ENCODE measurements at regions not wholly inside any gene's neighbourhood (a gene's known extent, or its start where the extent isn't known, plus 50 kb on each side); places are given as distances from the start of the nearest gene placed in this dataset.

GRCh38 chr1:187961895-187962294 lies 1133.1 kb downstream of the PLA2G4A start:
- H3K9ac ChIP-seq (ENCODE audit: low read depth in 1 of 2, low read length in 2 of 2) = no peak overlapping the region
- H3K27ac ChIP-seq (ENCODE audit: low read depth in 1 of 2, low read length in 2 of 2) = no peak overlapping the region
- TF ChIP-seq CTCF (IDR thresholded peaks at IDR 0.05; ENCODE audit: low read depth, low read length, missing input control) = no peak
- no peak for TF ChIP-seq FOXA1 (IDR thresholded peaks at IDR 0.05)
- TF ChIP-seq MAX (IDR thresholded peaks at IDR 0.05) = no peak
- TF ChIP-seq REST (IDR thresholded peaks at IDR 0.05) = no peak
- TF ChIP-seq HNF4A (conservative IDR thresholded peaks at IDR 0.05) = no peak
- TF ChIP-seq JUND (IDR thresholded peaks at IDR 0.05) = no peak
- no peak for TF ChIP-seq NR2F2 (IDR thresholded peaks at IDR 0.05)
- no peak for TF ChIP-seq ATF3 (IDR thresholded peaks at IDR 0.05)
- TF ChIP-seq SP1 (IDR thresholded peaks at IDR 0.05) = no peak
- H3K4me3 ChIP-seq (ENCODE audit: low read depth in 1 of 3, low read length in 3 of 3) = no peak overlapping the region
- peaks cover 0 to 4% (median 1%) of the 10 kb centered on the region in 4 donors for H3K4me1 ChIP-seq (ENCODE audit: control insufficient read depth in 4 of 4, insufficient read depth in 4 of 4, low read length in 3 of 4)
- H3K9me3 ChIP-seq (ENCODE audit: control insufficient read depth in 4 of 4, low read length in 3 of 4) = no peaks in the 10 kb centered on the region
- no peaks in the 10 kb centered on the region for H3K27me3 ChIP-seq (ENCODE audit: control insufficient read depth in 4 of 4, insufficient read depth in 4 of 4, low read length in 3 of 4)
- no peak for DNase-seq (ENCODE audit: low spot score)
- H3K36me3 ChIP-seq (ENCODE audit: control insufficient read depth in 4 of 4, insufficient read depth in 3 of 4, low read depth in 1 of 4, low read length in 3 of 4) = no peaks in the 10 kb centered on the region
- 81% methylated on average over 1 of the region's 1 CpG for whole genome bisulfite sequencing

- 62% methylated on average over 2 of the region's 2 CpGs for WGBS
- no peaks in the 10 kb centered on the region for H3K9me3 ChIP-seq (ENCODE audit: control insufficient read depth in 4 of 4, low read length in 3 of 4)
- H3K36me3 ChIP-seq (ENCODE audit: control insufficient read depth in 4 of 4, insufficient read depth in 3 of 4, low read depth in 1 of 4, low read length in 3 of 4) = no peaks in the 10 kb centered on the region
- no peak for DNase-seq (ENCODE audit: low spot score)
- H3K9ac ChIP-seq (ENCODE audit: low read depth in 1 of 2, low read length in 2 of 2) = no peak overlapping the region
- no peaks in the 10 kb centered on the region for H3K4me1 ChIP-seq (ENCODE audit: control insufficient read depth in 4 of 4, insufficient read depth in 4 of 4, low read length in 3 of 4)
- no peak for TF ChIP-seq RXRA (IDR thresholded peaks at IDR 0.05)
- TF ChIP-seq TAF1 (conservative IDR thresholded peaks at IDR 0.05) = no peak
- no peak for TF ChIP-seq GABPA (IDR thresholded peaks at IDR 0.05 in 1 of 2, conservative IDR thresholded peaks at IDR 0.05 in 1 of 2)
- TF ChIP-seq REST (IDR thresholded peaks at IDR 0.05) = no peak
- TF ChIP-seq CTCF (IDR thresholded peaks at IDR 0.05; ENCODE audit: low read depth, low read length, missing input control) = no peak
- no peak for TF ChIP-seq EGR1 (IDR thresholded peaks at IDR 0.05; ENCODE audit: low read depth in 2 of 2)
- no peak for TF ChIP-seq JUND (IDR thresholded peaks at IDR 0.05)
- TF ChIP-seq YY1 (IDR thresholded peaks at IDR 0.05) = no peak
- TF ChIP-seq HNF4A (conservative IDR thresholded peaks at IDR 0.05) = no peak
- H3K27me3 ChIP-seq (ENCODE audit: control insufficient read depth in 4 of 4, insufficient read depth in 4 of 4, low read length in 3 of 4) = no peaks in the 10 kb centered on the region
- H3K4me3 ChIP-seq (ENCODE audit: low read depth in 1 of 3, low read length in 3 of 3) = no peak overlapping the region
- H3K27ac ChIP-seq (ENCODE audit: low read depth in 1 of 2, low read length in 2 of 2) = no peak overlapping the region
Measured at GRCh38 chr1:187971851-187972250, 1143.1 kb downstream of the PLA2G4A start.

All from liver (tissue), 8 donors.